Activated CD4-positive, CD25-positive, alpha-beta regulatory T cell (primary cell): ENCODE measurements at regions not wholly inside any gene's neighbourhood (a gene's known extent, or its start where the extent isn't known, plus 50 kb on each side); places are given as distances from the start of the nearest gene placed in this dataset.
"Not testable (repeated sequence)": the region's sequence is repeated elsewhere in the genome, so short reads cannot be mapped to it uniquely, and the experiment has no call there.

Experiments
- DNase-seq, 4 experiments: peaks; one replicate each; lab custom pipeline; 2025; lab: John Stamatoyannopoulos, UW

DNA sequence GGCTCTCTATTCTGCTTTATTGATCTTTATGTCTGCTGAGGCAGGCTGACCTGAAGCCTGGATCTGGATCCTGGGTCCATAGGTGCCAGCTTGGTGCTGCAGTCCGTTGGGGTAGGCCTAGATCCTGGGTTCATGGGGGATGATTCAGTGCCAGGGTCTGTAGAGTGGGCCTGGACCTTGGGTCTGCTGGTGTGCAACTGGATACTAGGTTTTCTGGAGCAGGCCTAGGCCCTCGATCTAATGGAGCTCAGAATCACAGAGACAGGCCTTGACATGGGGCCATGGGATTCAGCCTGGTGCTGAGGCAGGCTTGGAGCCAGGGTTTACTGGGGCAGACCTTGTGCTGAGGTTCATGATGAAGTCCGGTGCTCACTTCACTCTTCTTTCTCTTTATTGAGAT is 358.6 kb downstream of the TEX13C start:
- no peak for DNase-seq

DNA sequence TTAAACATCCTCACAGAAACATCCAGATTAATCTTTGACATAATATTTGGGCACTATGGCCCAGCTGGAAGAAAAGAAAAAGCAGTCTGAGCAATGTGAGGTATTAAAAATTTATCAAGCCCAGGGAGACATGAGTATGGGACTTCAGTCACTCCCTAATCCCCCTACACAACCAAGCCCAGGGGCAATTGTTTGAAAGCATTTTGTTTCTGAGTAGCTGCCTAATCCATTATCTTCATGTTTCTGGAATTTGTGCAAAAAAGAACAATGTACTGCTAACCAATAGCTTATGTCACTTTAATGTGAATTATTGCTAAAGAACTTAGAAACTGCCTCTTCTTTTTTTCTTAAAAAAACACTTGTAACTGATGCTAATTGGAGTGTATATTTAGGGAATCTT is 360.7 kb downstream of the TEX13C start:
- DNase-seq: no peak

DNA sequence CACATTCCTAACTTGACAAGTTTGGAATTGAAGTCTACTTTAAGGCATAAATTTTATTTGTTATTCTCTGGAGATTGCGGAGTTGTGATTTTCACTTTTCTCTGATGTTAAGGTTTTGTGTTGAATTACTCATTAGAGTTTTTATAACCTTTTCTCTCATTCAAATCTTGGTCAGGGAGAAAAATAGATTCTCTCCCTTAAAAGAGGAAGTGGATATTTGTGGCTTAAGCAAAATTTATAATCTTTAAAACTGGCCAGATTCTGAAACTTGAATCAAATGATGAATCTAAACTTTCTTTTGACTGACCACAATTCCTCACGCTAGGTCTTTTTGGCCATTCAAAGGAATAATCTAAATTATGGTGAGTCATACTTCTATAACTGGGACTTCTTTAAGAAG is 361.4 kb downstream of the TEX13C start:
- no peak for DNase-seq

DNA sequence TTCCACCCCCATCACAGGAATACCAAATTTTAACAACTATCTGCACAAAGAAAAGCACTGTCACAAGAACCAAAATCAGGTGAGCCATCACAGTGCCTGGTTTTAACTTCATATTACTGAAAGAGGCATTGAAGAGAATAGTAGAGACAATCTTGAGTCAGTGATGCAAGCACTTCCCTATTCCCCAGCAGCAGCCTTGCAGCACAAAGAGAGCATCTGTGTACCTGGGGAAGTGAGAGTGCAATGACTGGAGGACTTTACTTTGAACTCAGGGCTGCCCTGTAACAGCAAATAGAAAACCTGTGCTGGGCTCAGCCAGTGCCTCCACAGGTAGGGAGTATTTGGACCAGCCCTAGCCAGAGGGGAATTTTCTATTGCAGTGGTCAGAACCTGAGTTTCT is 361.8 kb downstream of the TEX13C start:
- no peak for DNase-seq

DNA sequence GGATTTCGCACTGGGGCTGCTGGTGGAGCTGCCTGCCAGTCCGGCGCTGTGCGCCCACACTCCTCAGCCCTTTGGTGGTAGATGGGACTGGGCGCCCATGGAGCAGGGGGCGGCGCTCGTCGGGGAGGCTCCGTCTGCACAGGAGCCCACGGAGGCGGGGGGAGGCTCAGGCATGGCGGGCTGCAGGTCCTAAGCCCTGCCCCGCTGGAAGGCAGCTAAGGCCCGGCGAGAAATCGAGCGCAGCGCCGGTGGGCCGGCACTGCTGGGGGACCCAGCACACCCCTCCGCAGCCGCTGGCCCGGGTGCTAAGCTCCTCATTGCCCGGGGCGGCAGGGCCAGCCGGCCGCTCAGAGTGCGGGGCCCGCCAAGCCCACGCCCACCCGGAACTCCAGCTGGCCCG is 370.9 kb downstream of the TEX13C start:
- not testable (repeated sequence) for DNase-seq

DNA sequence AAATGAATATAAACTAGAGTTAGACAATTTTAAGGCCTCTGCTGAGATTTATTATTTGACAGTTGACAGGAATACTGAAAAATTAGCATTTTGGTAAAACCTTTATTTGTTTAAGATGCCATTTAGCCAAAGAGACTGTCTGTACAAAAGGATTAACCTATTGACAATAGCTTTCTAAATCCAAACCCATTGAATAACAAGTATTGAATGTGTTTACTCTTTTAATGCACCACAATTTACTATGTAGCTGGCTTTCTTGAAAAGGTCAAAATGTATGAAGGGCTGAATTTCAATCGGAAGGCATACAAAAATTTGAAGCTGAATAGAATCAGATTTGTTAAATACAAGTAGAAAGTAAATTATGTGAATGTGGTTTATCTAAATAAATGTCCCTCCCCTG is 374.5 kb downstream of the TEX13C start:
- DNase-seq: no peak

DNA sequence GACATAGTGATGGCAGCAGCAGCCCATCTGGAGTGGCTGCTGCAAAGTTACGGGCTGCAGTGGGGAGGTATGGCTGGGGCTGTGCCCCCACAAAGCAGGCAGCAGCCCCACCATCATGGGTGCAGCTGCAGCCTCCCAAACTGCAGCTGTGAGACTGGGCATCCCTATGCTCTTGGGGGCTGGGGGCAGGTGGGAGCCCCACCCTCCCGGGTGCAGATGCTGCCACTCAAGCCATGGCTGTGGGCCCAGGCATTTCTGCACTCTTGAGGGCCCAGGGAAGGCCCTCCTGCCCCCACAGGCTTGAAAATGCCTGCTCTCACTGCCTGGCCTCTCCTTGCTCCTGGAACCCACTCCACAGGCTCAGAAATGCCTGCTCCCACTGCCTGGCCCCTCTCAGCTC is 389.4 kb downstream of the TEX13C start:
- no peak for DNase-seq

DNA sequence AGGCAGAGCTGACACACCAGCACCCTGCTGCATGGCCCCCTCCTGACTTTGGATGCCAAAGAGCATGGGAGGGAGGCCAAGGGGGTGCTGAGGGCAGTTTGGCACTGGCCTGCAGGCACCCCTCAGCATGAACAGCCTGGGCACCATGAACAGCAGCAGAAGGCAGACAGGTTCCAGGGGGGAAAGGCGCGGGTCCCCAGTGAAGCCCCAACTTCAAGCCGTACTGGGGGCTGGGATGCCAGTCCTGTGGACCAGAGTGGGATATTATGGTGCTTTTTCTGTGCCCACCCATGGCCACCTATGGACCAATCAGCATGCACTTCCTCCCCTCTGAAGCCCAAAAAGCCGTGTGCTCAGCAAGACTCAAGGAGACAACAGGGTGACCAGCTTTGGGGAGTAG is 389.9 kb downstream of the TEX13C start:
- DNase-seq: no peak

DNA sequence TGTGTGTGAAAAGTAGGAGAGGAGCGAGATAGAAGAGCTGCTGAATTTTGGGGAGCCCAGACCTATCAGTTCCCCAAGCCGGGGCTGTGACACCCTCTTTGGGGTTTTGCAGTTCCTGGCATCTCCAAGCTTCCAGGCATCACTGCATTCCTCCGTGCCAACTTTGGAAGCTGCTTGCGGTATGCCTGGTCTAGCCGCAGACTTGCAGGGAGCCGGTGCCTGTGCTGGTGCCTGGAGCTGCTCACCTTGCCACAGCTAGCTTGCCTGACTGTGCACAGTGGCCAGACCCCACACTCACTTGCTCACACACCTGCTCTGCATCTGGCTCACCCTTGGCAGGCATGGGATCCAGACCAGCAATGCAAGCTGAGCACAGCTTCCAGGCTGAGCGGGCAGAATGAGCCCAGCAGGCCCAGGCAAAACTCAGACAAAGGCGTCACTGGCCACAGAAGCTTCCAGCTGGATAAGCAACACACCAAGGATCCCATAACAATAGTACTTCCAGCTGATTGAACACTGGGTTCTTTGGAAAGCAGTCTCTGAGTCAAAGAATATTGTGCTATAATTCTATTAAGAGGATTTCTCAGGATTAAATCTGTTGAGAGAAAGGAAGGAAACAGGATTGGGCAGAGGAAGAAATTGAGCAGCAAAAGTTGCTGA is 390.9 kb downstream of the TEX13C start:
- DNase-seq: no peak

DNA sequence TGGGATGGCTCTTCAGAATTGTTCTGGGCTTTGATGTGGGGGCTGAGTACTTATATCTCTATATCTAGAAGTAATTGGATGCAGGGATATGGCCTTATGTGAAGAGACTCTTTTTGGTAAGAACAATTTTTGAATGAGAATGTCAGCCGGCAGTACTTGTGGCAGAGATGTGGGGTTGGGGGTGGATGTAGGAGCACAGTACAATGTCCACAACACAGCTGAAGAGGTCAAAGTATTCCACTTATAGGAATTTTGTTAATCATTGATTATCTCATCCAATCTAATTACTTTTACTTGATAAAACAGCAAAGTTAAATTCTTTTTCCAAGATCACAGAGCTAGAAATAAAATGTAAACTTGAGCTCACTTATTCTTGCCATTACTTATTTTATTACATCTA is 391.4 kb downstream of the TEX13C start:
- no peak for DNase-seq

DNA sequence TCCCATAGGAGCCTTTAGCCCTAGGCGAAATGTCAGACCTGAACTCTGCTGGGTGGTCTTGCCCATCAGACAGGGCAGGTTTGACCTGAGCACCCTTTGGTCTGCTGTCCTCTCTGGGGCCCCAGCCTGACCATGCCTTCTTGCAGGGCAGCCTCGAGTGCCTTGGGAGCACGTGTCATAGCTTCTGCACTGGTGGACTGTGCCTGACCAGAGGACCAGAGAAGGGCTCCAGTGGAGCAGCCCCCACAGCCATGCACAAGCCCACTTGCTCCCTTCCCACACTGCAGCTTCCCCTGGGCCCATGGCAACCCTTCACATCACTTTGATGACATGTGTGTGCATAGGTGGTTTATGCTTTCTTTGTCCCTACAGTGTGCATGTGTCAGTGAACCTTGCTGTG is 394.0 kb downstream of the TEX13C start:
- no peak for DNase-seq

DNA sequence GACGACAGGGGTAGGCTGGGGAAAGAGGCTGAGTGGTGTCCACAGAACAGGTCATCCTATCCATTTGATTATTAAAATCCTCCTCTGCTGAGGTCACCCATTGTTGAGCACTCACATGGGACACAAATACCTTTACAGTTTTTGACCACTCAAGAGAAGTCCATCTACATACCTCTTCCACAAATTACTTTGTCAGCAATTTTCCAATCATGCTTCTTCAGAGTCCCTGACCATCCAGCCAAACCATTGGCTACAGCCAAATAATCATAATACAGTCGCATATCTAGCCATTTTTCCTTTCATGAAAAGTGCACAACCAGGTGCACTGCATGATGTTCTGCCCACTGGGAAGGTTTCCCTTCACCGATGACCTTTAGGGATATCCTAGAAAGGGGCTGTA is 407.4 kb downstream of the TEX13C start:
- no peak for DNase-seq

DNA sequence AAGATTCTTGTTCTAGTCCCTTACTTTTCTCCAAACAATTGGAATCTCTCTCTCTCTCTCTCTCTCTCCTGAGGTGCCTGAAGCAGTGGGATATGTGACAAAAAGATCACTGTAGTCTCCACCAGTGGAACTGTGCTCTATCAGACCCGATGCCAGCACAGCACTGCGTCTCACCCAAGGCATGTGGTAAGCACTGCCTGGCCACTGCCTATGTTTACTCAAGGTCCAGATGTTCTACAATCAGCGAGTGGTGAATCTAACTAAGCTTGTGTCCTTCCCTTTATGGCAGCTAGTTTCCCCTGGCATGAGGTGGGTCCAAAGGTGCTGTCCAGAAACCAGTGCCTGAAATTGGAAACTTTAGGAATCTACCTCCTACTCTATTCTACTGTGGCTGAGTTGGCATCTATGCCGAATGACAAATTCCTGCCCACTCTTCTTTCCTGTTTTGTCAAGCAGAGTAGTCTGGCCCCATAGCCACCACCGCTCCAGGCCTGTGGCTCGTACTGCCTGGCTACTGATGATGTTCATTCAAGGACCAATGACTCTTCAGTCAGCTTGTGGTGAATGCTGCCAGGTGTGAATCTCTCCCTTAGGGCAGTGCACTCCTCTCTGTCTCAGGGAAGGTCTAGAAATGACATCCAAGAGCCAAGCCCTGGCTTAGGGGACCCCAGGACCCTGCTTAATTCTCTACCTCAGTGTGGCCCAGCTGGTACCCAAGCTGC is 416.5 kb downstream of the TEX13C start:
- no peak for DNase-seq

DNA sequence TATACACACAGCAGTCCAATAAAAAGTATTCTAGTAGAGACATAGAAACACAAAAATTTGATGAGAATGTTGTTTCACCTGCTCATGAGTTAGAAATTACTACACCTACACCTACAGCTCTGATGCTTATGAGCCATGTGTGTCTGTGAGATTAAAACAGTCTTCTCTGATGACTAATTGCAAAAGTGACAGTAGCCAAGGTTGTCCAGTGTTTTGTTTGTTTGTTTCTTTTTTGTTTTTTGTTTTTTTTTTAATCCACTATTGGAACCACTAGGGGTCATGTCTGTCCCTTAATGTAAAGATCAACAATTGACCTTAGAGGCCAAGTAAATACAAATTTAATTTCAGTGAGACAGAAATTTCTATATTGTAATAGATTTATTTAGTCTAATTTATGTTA is 423.1 kb downstream of the TEX13C start:
- no peak for DNase-seq

DNA sequence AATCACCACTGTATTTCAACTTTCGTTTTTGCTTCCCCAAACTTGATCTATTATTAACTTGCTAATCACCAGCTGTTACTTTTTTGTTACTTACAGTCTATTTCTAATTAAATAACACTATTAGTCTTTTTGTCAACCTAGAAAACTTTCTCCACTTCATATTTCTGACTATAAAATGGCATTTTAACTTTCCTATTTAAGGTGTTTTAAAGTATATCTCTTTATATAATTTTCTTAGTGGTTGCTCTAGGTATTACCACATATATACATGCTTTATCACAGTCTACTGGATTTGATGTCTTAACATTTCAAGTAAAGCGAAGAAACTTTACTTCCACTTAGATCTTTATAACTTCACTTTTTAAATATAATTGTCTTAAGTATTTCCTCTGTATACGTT is 421.2 kb downstream of the DCAF12L2 start:
- no peak for DNase-seq

DNA sequence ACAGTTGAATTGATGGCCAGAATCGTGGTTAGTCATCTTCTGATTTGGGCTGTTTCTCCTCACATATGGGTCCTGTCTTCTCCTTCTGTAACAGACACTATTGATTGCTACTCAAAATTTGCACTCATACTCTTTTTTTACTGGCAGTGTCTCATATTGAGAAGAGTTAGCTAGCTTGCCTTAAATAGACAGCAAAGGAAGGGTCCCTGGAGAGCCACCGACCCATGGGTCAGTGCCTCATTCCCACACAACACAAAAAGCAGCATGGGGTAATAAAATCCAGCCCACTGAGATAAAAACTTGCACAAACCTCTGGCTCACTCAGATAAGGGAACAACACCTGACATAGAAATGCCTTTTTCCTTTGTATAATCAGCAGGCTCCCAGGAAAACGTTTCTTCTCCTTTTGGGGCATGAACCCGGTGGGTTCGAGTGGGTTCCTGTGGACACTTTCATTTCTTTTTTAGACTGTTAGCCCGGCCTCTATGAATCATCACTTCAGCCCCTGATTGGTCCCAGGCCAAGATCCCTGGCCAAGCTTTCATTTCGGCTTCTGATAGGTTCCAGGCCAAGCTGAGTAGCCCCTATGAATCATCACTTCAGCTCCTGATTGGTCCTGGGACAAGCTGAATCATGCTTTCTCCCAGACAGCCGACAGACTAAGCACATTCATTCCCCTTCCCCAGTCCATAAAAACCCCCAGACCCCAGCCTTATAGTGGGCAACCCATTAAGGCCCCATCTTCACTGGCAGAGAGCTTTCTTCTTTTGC is 408.1 kb downstream of the DCAF12L2 start:
- DNase-seq: no peak

DNA sequence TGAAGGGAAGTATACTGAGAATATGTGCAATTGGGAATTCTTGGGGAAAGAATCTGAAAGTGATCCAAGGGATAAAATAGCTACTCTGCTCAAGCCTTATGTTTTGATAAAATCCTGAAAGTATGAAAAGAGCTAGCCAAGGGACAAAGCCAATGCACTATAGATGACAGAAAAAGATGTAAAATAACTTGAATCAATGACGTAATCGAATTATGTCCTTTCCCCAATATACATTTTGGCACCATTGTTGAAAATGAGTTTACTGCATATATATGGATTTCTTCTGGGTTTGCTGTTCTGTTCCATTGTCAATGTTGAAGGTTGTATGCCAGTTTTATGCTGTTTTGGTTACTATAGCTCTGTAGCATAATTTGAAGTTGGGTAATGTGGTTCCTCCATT is 407.3 kb downstream of the DCAF12L2 start:
- no peak for DNase-seq

DNA sequence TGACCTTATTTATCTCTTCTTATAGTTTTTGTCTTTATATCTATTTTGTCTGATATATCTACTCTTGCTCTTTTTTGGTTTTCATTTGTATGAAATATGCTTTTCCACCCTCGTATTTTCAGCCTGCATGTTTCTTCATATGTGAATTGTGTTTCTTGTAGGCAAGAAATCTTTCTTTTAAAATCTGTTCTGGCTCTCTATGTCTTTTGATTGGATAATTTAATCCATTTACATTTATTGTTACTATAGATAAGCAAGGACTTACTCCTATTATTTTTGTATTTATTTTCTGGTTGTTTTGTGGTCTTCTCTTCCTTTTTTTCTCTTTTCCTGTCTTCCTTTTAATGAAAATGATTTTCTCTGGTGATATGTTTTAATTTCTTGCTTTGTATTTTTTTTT is 403.1 kb downstream of the DCAF12L2 start:
- DNase-seq: no peak

DNA sequence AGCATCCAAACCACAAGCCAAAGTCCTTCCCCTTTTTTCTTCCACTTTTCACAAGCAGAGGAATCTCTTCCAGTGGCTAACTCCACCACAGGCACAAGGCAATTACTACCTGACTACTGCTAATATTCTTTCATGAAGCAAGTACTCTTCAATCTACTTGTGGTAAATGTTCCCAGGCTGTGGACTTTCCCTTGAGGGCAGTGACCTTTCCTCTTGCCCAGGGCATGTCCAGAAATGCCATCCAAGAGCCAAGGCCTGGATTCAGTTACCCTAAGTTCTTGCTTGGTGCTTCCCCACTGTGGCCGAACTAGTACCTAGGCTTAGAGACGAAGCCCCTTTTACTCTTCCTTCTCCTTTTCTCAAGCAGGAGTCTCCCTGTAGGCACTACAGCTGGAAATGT is 400.7 kb downstream of the DCAF12L2 start:
- DNase-seq: no peak

DNA sequence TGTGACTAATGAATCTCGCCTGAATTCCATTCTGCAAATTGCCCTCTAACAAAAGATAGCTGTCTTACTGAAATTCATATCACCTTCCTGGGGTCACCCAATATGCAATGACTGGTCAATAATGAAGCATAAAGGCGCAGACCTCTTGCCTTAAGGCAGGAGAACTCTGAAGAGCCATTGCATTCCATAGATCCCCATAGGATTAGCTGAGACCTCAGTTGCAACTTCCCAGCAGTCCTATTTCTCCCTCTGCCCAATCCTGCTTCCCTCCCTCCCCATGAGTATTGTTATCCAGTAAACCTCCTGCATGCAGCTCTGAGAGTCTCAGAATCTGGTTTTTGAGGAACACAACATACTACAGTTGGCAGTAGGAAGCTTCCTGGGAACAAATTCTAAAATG is 396.5 kb downstream of the DCAF12L2 start:
- no peak for DNase-seq

DNA sequence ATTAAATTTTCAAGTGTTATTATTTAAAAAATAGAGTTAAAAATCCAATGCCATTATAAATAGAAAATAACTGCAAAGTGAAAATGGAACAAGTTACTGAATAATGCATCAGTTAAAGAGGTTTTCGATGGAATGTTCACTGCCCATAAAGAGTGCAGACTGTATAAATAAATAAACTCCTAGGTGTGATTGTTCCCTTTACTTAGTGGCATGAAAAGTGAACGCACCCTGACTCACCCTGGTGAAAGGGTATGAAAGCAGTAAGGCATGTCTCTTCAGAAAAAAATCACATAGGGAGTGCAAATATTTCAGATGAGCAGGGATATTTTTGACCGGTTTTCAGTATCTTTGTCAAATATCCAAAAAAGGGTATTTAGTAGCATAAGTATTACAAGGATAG is 387.8 kb downstream of the DCAF12L2 start:
- DNase-seq: no peak

DNA sequence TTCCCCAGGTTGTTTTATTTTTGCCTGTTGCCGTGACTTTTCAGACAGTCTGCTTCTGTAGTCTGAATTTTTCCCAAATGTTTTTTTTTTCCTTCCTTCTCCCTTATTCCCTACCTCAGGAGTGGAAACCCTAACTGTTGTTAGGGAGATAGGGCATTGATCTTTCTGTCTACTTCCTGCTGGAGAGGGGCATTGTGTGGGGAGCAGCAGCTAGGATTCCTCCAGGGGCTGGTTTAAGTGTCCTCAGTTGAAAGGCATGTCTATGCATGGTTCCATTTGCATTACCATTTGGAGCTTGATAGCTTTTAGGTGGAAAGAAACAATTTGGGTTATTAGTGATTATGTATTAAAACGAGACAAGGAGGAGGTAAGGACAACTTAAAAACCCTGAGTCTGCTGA is 383.9 kb downstream of the DCAF12L2 start:
- no peak for DNase-seq

DNA sequence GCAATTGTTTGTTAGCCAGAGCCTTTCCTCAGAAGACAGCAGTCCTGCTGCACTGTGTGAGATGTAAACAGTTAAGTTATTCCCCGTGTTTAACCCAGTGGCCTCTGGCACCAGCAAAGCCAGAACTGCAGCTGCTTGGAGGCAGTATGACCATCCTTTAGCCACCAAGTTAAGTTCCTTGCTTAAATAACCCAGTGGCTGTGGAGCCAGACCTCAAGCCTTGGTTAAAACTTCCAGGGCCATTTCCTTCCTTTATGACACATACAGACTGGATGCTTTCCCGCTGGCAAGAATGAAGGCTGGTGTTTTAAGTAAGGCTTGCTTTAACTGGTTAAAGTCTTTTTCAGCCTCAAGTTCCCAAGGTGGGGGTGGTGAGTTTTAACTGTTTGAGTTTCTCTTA is 379.8 kb downstream of the DCAF12L2 start:
- no peak for DNase-seq
